ENCODE measurements at regions not wholly inside any gene's neighbourhood (a gene's known extent, or its start where the extent isn't known, plus 50 kb on each side); places are given as distances from the start of the nearest gene placed in this dataset.

GRCh38 chr18:28706397-28706796 lies 529.5 kb upstream of the CDH2 start:
- TF ChIP-seq ZC3H10 (CRISPR knock-in tag; IDR thresholded peaks at IDR 0.05) (no peak), POU6F1 (CRISPR knock-in tag; IDR thresholded peaks at IDR 0.05; ENCODE audit: borderline replicate concordance, low read depth) (no peak), RARB (CRISPR knock-in tag; IDR thresholded peaks at IDR 0.05) (no peak), ARNTL (CRISPR knock-in tag; IDR thresholded peaks at IDR 0.05; ENCODE audit: borderline replicate concordance, low read depth) (no peak), ZFP30 (CRISPR knock-in tag; IDR thresholded peaks at IDR 0.05) (no peak), ZNF70 (CRISPR knock-in tag; IDR thresholded peaks at IDR 0.05) (no peak), GLIS3 (CRISPR knock-in tag; IDR thresholded peaks at IDR 0.05) (no peak), TCF4 (CRISPR knock-in tag; IDR thresholded peaks at IDR 0.05; ENCODE audit: borderline replicate concordance) (no peak), ZNF8 (CRISPR knock-in tag; IDR thresholded peaks at IDR 0.05) (no peak), CSRNP3 (CRISPR knock-in tag; IDR thresholded peaks at IDR 0.05) (no peak)
- TF ChIP-seq, protein P1, sequence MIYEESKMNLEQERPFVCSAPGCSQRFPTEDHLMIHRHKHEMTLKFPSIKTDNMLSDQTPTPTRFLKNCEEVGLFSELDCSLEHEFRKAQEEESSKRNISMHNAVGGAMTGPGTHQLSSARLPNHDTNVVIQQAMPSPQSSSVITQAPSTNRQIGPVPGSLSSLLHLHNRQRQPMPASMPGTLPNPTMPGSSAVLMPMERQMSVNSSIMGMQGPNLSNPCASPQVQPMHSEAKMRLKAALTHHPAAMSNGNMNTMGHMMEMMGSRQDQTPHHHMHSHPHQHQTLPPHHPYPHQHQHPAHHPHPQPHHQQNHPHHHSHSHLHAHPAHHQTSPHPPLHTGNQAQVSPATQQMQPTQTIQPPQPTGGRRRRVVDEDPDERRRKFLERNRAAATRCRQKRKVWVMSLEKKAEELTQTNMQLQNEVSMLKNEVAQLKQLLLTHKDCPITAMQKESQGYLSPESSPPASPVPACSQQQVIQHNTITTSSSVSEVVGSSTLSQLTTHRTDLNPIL (CRISPR knock-in tag; IDR thresholded peaks at IDR 0.05; ENCODE audit: low read depth): no peak
- TF ChIP-seq, protein P2, sequence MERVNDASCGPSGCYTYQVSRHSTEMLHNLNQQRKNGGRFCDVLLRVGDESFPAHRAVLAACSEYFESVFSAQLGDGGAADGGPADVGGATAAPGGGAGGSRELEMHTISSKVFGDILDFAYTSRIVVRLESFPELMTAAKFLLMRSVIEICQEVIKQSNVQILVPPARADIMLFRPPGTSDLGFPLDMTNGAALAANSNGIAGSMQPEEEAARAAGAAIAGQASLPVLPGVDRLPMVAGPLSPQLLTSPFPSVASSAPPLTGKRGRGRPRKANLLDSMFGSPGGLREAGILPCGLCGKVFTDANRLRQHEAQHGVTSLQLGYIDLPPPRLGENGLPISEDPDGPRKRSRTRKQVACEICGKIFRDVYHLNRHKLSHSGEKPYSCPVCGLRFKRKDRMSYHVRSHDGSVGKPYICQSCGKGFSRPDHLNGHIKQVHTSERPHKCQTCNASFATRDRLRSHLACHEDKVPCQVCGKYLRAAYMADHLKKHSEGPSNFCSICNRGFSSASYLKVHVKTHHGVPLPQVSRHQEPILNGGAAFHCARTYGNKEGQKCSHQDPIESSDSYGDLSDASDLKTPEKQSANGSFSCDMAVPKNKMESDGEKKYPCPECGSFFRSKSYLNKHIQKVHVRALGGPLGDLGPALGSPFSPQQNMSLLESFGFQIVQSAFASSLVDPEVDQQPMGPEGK (CRISPR knock-in tag; IDR thresholded peaks at IDR 0.05; ENCODE audit: borderline replicate concordance): no peak

Measured in SK-N-SH treated with all-trans-retinoic acid at 6 μM for 48 hours (cell line).